ENCODE measurements at regions not wholly inside any gene's neighbourhood (a gene's known extent, or its start where the extent isn't known, plus 50 kb on each side); places are given as distances from the start of the nearest gene placed in this dataset.

- no peaks in the 10 kb centered on the region for H3K9me3 ChIP-seq
- H3K36me3 ChIP-seq, result no peaks in the 10 kb centered on the region
- TF ChIP-seq CTCF (IDR thresholded peaks at IDR 0.05), result no peak
- peak overlapping the region in 1 of 2 donors; percentile 28 for H3K27ac ChIP-seq
- no peak overlapping the region for H3K4me3 ChIP-seq
- no peak for DNase-seq (ENCODE audit: low spot score)
- peaks cover 0 to 19% of the 10 kb centered on the region in 2 donors for H3K4me1 ChIP-seq
- no peaks in the 10 kb centered on the region for H3K27me3 ChIP-seq
Measured at GRCh38 chr3:72348357-72348756, 499.9 kb downstream of the SHQ1 start.

GRCh38 chr3:72347819-72348319, 500.4 kb downstream of the SHQ1 start:
- TF ChIP-seq CTCF (IDR thresholded peaks at IDR 0.05), result no peak
- H3K27me3 ChIP-seq, result no peaks in the 10 kb centered on the region
- H3K9me3 ChIP-seq, result no peaks in the 10 kb centered on the region
- H3K36me3 ChIP-seq, result no peaks in the 10 kb centered on the region
- H3K4me1 ChIP-seq, result peaks cover 0 to 19% of the 10 kb centered on the region in 2 donors
- DNase-seq (ENCODE audit: low spot score), result peak; percentile 78
- H3K27ac ChIP-seq, result peak overlapping the region; percentile 21 to 28
- no peak overlapping the region for H3K4me3 ChIP-seq

- no peak overlapping the region for H3K27ac ChIP-seq
- H3K4me3 ChIP-seq, result no peak overlapping the region
- H3K4me1 ChIP-seq, result peaks cover 0 to 19% of the 10 kb centered on the region in 2 donors
- TF ChIP-seq CTCF (IDR thresholded peaks at IDR 0.05), result no peak
- no peaks in the 10 kb centered on the region for H3K27me3 ChIP-seq
- H3K9me3 ChIP-seq, result no peaks in the 10 kb centered on the region
- no peak for DNase-seq (ENCODE audit: low spot score)
- no peaks in the 10 kb centered on the region for H3K36me3 ChIP-seq
Measured at GRCh38 chr3:72346526-72346926, 501.7 kb downstream of the SHQ1 start.

- Histone ChIP-seq H3K9me3 (no peaks in the 10 kb centered on the region), H3K36me3 (no peaks in the 10 kb centered on the region), H3K4me1 (peaks cover 0 to 19% of the 10 kb centered on the region in 2 donors), H3K27me3 (no peaks in the 10 kb centered on the region), H3K4me3 (no peak overlapping the region), H3K27ac (no peak overlapping the region)
- no peak for DNase-seq (ENCODE audit: low spot score)
- no peak for TF ChIP-seq CTCF (IDR thresholded peaks at IDR 0.05)
Measured at GRCh38 chr3:72345980-72346379, 502.3 kb downstream of the SHQ1 start.

GRCh38 chr3:72345237-72345878, 502.9 kb downstream of the SHQ1 start:
- H3K36me3 ChIP-seq, result no peaks in the 10 kb centered on the region
- H3K27ac ChIP-seq, result no peak overlapping the region
- no peak for TF ChIP-seq CTCF (IDR thresholded peaks at IDR 0.05)

GRCh38 chr3:72344647-72345046, 503.6 kb downstream of the SHQ1 start:
- Histone ChIP-seq H3K27me3 (no peaks in the 10 kb centered on the region), H3K4me1 (peaks cover 0 to 19% of the 10 kb centered on the region in 2 donors), H3K4me3 (no peak overlapping the region), H3K9me3 (no peaks in the 10 kb centered on the region), H3K27ac (no peak overlapping the region), H3K36me3 (no peaks in the 10 kb centered on the region)
- no peak for DNase-seq (ENCODE audit: low spot score)
- TF ChIP-seq CTCF (IDR thresholded peaks at IDR 0.05), result no peak

More at GRCh38 chr3:72345237-72345878, 502.9 kb downstream of the SHQ1 start:
- Histone ChIP-seq H3K4me3 (no peak overlapping the region), H3K4me1 (peaks cover 0 to 19% of the 10 kb centered on the region in 2 donors), H3K9me3 (no peaks in the 10 kb centered on the region), H3K27me3 (no peaks in the 10 kb centered on the region)
- no peak for DNase-seq (ENCODE audit: low spot score)

All from right atrium auricular region (tissue), 2 donors.